ENCODE measurements at regions not wholly inside any gene's neighbourhood (a gene's known extent, or its start where the extent isn't known, plus 50 kb on each side); places are given as distances from the start of the nearest gene placed in this dataset.
A peak's percentile ranks its signal among the peaks of the same experiment; 100 is the strongest.

- no peaks in the 10 kb centered on the region for H3K36me3 Mint-ChIP-seq (ENCODE audit: insufficient read depth)
- H3K9me3 Mint-ChIP-seq (ENCODE audit: low read depth) = no peaks in the 10 kb centered on the region
- no peak overlapping the region for H3K27ac Mint-ChIP-seq
- TF ChIP-seq, protein P1, sequence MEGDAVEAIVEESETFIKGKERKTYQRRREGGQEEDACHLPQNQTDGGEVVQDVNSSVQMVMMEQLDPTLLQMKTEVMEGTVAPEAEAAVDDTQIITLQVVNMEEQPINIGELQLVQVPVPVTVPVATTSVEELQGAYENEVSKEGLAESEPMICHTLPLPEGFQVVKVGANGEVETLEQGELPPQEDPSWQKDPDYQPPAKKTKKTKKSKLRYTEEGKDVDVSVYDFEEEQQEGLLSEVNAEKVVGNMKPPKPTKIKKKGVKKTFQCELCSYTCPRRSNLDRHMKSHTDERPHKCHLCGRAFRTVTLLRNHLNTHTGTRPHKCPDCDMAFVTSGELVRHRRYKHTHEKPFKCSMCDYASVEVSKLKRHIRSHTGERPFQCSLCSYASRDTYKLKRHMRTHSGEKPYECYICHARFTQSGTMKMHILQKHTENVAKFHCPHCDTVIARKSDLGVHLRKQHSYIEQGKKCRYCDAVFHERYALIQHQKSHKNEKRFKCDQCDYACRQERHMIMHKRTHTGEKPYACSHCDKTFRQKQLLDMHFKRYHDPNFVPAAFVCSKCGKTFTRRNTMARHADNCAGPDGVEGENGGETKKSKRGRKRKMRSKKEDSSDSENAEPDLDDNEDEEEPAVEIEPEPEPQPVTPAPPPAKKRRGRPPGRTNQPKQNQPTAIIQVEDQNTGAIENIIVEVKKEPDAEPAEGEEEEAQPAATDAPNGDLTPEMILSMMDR (IDR thresholded peaks at IDR 0.05; ENCODE audit: unreplicated experiment) = no peak
- H3K4me1 Mint-ChIP-seq (ENCODE audit: low read depth) = peaks cover 16% of the 10 kb centered on the region
- no peaks in the 10 kb centered on the region for H3K27me3 Mint-ChIP-seq
- no peak overlapping the region for H3K4me3 Mint-ChIP-seq (ENCODE audit: low read depth)
- no peak for DNase-seq (ENCODE audit: low spot score, unreplicated experiment)
Measured at GRCh38 chr3:95354489-95354888, 1291.6 kb downstream of the NSUN3 start.

DNA sequence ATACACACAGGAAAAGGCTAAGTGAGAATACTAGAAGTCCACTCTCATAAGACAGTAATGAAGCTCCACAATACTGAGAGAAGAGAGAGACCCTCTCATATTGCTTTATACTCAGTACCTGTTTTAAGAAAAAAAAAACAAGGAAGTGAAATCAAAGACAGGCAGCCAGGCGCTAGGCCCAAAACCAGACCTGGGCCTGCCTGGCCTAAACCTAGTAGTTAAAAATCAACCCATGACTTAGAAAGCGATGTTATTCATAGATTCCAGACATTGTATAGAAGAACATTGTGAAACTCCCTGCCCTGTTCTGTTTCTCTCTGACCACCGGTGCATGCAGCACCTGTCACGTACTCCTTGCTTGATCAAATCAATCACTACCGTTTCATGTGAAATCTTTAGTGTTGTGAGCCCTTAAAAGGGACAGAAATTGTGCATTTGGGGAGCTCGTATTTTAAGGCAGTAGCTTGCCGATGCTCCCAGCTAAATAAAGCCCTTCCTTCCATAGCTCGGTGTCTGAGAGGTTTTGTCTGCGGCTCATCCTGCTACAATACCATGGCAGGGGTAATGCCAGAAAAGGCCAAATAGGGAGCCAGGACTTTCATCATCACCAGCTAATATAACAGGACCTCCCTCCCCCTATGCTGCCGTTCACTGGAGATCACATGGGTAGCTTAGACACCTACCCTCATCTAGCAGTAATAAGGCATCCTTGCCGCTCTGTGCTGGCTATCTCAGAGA lies 1294.1 kb downstream of the NSUN3 start:
- no peak for DNase-seq (ENCODE audit: low spot score, unreplicated experiment)
- TF ChIP-seq, protein P1 (IDR thresholded peaks at IDR 0.05; ENCODE audit: unreplicated experiment) = no peak
- Mint-ChIP-seq H3K27ac (peak overlapping the region; percentile 87), H3K4me1 (ENCODE audit: low read depth) (peaks cover 7% of the 10 kb centered on the region), H3K4me3 (ENCODE audit: low read depth) (no peak overlapping the region), H3K36me3 (ENCODE audit: insufficient read depth) (no peaks in the 10 kb centered on the region), H3K9me3 (ENCODE audit: low read depth) (no peaks in the 10 kb centered on the region), H3K27me3 (no peaks in the 10 kb centered on the region)

- peaks cover 3% of the 10 kb centered on the region for H3K4me1 Mint-ChIP-seq (ENCODE audit: low read depth)
- no peak overlapping the region for H3K27ac Mint-ChIP-seq
- no peaks in the 10 kb centered on the region for H3K27me3 Mint-ChIP-seq
- H3K4me3 Mint-ChIP-seq (ENCODE audit: low read depth) = no peak overlapping the region
- TF ChIP-seq, protein P1 (IDR thresholded peaks at IDR 0.05; ENCODE audit: unreplicated experiment) = no peak
- peaks cover 4% of the 10 kb centered on the region for H3K9me3 Mint-ChIP-seq (ENCODE audit: low read depth)
- peaks cover 2% of the 10 kb centered on the region for H3K36me3 Mint-ChIP-seq (ENCODE audit: insufficient read depth)
- no peak for DNase-seq (ENCODE audit: low spot score, unreplicated experiment)
Measured at GRCh38 chr3:95387242-95388021, 1324.6 kb downstream of the NSUN3 start.

GRCh38 chr3:95389725-95390313 lies 1327.0 kb downstream of the NSUN3 start:
- Mint-ChIP-seq H3K4me1 (ENCODE audit: low read depth) (peaks cover 15% of the 10 kb centered on the region), H3K27ac (no peak overlapping the region), H3K27me3 (no peaks in the 10 kb centered on the region), H3K4me3 (ENCODE audit: low read depth) (no peak overlapping the region), H3K9me3 (ENCODE audit: low read depth) (no peaks in the 10 kb centered on the region), H3K36me3 (ENCODE audit: insufficient read depth) (no peaks in the 10 kb centered on the region)
- TF ChIP-seq, protein P1 (IDR thresholded peaks at IDR 0.05; ENCODE audit: unreplicated experiment) = no peak
- DNase-seq (ENCODE audit: low spot score, unreplicated experiment) = no peak

DNA sequence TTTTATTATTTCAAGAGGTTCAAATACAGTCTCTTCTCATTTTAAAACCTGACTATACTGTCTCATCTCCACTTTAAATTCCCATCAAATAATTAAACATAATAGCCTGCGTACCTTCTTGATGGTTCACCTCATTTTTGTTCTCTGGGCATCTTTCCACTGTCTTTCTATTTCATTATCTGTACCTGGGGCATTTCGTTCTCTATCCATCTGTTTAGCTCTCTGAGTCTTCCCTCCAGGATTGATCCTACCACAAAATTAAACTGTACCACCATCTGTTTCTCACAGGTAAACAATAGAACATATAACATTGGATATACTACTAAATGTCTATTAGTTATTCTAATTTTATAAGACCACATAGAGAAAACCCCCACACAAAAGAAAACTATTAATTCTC lies 1331.4 kb downstream of the NSUN3 start:
- Mint-ChIP-seq H3K4me1 (ENCODE audit: low read depth) (peaks cover 19% of the 10 kb centered on the region), H3K9me3 (ENCODE audit: low read depth) (peaks cover 5% of the 10 kb centered on the region), H3K27me3 (no peaks in the 10 kb centered on the region), H3K27ac (no peak overlapping the region), H3K36me3 (ENCODE audit: insufficient read depth) (peaks cover 2% of the 10 kb centered on the region), H3K4me3 (ENCODE audit: low read depth) (no peak overlapping the region)
- TF ChIP-seq, protein P1 (IDR thresholded peaks at IDR 0.05; ENCODE audit: unreplicated experiment) = no peak
- no peak for DNase-seq (ENCODE audit: low spot score, unreplicated experiment)

Data from progenitor cell of endocrine pancreas (in vitro differentiated cells).